Colonic mucosa (tissue), 4 donors: ENCODE measurements at regions not wholly inside any gene's neighbourhood (a gene's known extent, or its start where the extent isn't known, plus 50 kb on each side); places are given as distances from the start of the nearest gene placed in this dataset.

Experiments used
- DNase-seq: peaks from one replicate; pipeline ENCODE4 v3.0.0-alpha.2; 2020
- H3K27ac ChIP-seq: fragments of 200-600 bp; one replicate; pipeline ENCODE4 v1.8.0; 2021
- H3K27me3 ChIP-seq: fragments of 200-600 bp; one replicate; pipeline ENCODE4 v1.8.0; 2021
- H3K36me3 ChIP-seq: fragments of 200-600 bp; one replicate; pipeline ENCODE4 v1.8.0; 2021
- H3K4me1 ChIP-seq: fragments of 200-600 bp; one replicate; pipeline ENCODE4 v1.8.0; 2021; ENCODE audit warnings: mild to moderate bottlenecking
- H3K4me3 ChIP-seq: fragments of 200-600 bp; one replicate; pipeline ENCODE4 v1.8.0; 2021
- H3K9ac ChIP-seq, 2 donors: one replicate each; pipeline ENCODE4 v1.7.0; 2013; ENCODE audit warnings: control low read depth in 2 of 2, low read depth in 2 of 2, low read length in 2 of 2
- H3K9me3 ChIP-seq: fragments of 200-600 bp; one replicate; pipeline ENCODE4 v1.8.0; 2021
- intact Hi-C: fragments of 100-400 bp; cut with DNase I; formaldehyde crosslinking; loops from one replicate; pipeline ENCODE4 v1.14.1; 2022
- TF ChIP-seq, protein P1 (sequence below): fragments of 200-600 bp; IDR thresholded peaks from one replicate; pipeline ENCODE4 v1.8.0; 2022; ENCODE audit warnings: antibody characterized with exemption, mild to moderate bottlenecking
- donor health status: healthy.
- donor health status: DM: no; HTN: no; CAD: no.
- donor health status: DM: no; HTN: no; CAD: no.

DNA sequence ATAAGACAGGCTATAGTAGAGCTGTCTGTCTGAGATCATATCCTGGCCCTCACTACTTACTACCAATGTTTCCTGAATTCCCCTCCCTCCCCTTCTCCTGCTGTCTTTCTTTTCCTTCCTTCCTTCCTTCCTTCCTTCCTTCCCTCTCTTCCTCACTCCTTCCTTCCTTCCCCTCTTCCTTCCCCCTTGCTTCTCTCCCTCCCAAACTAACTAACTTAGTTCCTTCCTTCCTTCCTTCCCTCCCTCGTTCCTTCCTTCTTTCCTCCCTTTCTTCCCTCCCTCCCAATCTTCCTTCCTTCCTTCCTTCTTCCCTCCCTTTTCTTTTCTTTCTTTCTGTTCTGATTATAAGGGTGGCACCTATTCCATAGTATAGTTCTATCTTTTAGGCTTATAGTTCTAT lies 150.0 kb upstream of the GDNF start:
- no peak overlapping the region for H3K27ac ChIP-seq
- H3K36me3 ChIP-seq, result no peaks in the 10 kb centered on the region
- TF ChIP-seq, protein P1, sequence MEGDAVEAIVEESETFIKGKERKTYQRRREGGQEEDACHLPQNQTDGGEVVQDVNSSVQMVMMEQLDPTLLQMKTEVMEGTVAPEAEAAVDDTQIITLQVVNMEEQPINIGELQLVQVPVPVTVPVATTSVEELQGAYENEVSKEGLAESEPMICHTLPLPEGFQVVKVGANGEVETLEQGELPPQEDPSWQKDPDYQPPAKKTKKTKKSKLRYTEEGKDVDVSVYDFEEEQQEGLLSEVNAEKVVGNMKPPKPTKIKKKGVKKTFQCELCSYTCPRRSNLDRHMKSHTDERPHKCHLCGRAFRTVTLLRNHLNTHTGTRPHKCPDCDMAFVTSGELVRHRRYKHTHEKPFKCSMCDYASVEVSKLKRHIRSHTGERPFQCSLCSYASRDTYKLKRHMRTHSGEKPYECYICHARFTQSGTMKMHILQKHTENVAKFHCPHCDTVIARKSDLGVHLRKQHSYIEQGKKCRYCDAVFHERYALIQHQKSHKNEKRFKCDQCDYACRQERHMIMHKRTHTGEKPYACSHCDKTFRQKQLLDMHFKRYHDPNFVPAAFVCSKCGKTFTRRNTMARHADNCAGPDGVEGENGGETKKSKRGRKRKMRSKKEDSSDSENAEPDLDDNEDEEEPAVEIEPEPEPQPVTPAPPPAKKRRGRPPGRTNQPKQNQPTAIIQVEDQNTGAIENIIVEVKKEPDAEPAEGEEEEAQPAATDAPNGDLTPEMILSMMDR, result no peak
- no peak overlapping the region for H3K9ac ChIP-seq
- DNase-seq, result no peak
- H3K9me3 ChIP-seq, result no peaks in the 10 kb centered on the region
- H3K4me3 ChIP-seq, result no peak overlapping the region
- H3K4me1 ChIP-seq, result no peaks in the 10 kb centered on the region
- intact Hi-C loops, result no loop called here
- no peaks in the 10 kb centered on the region for H3K27me3 ChIP-seq

DNA sequence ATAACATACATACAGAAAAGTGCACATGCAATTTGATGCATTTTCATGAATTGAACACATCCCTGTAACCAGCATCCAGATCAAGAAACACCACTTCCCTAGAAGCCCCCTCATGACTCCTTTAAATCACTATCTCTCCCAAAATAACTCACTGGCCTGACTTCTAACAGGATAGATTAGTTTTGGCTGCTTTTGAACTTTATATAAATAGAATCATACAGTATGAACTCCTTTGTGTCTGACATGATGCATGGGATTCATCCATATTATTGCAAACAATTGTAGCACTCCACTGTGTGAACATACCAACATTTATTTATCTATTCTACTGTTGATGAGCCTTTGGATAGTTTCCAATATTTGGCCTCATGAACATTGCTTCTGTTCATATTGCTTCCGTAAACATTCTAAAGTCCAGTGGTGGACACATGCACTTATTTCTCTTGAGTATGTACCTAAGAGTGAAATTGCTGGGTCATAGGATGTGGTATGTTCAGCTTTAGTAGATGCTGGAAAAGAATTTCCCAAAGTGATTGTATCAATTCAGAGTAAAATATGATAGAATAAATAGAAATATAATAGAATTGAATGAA lies 148.7 kb upstream of the GDNF start:
- DNase-seq, result no peak
- intact Hi-C loops, result no loop called here
- TF ChIP-seq, protein P1, result no peak
- no peak overlapping the region for H3K4me3 ChIP-seq
- H3K27me3 ChIP-seq, result no peaks in the 10 kb centered on the region
- H3K9me3 ChIP-seq, result no peaks in the 10 kb centered on the region
- no peaks in the 10 kb centered on the region for H3K36me3 ChIP-seq
- no peak overlapping the region for H3K27ac ChIP-seq
- H3K9ac ChIP-seq, result no peak overlapping the region
- no peaks in the 10 kb centered on the region for H3K4me1 ChIP-seq

DNA sequence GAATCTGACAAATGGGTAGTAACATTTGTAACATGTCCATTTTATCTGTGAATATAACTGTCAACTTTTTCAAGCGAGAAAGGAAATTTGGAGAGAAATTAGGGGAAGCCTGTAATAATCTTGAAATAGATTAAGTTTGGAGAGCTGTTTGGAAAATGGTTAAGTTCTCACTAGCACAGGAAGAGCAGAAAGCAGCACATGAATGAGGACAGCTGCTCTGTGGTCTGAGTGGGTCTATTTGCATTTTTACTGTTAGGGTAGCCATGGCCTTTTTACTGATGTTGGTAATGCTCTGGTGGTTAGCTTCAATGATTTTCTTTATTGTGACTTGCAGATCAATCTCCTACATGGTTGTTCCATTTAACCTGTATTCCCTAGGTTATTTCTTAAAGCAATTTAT lies 144.5 kb upstream of the GDNF start:
- DNase-seq, result no peak
- H3K27ac ChIP-seq, result no peak overlapping the region
- no peaks in the 10 kb centered on the region for H3K9me3 ChIP-seq
- H3K4me3 ChIP-seq, result no peak overlapping the region
- no peaks in the 10 kb centered on the region for H3K27me3 ChIP-seq
- no peaks in the 10 kb centered on the region for H3K36me3 ChIP-seq
- intact Hi-C loops, result no loop called here
- no peaks in the 10 kb centered on the region for H3K4me1 ChIP-seq
- TF ChIP-seq, protein P1, result no peak
- no peak overlapping the region for H3K9ac ChIP-seq

DNA sequence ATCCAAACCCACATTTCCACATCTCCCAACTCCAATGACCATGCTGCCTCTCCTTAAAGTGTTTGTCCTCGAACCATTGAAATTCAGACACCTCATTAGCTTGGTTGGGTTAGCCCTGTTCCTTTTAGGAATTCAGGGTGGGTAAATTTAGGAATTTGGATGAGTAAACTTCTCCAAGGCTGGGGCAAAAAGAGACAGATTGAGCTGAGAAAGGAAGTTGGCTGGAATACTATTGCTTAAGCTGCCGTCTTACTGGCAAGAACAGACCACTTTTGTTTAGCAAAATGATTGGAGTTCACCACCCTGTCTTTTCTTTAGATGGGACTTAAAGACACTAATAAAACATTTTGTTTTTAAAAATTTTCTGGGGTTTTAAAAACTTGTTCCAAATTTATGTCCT lies 143.6 kb upstream of the GDNF start:
- Histone ChIP-seq H3K4me3 (no peak overlapping the region), H3K36me3 (no peaks in the 10 kb centered on the region), H3K27me3 (no peaks in the 10 kb centered on the region), H3K4me1 (no peaks in the 10 kb centered on the region), H3K9ac (no peak overlapping the region), H3K9me3 (no peaks in the 10 kb centered on the region), H3K27ac (no peak overlapping the region)
- intact Hi-C loops, result no loop called here
- DNase-seq, result no peak
- TF ChIP-seq, protein P1, result no peak

DNA sequence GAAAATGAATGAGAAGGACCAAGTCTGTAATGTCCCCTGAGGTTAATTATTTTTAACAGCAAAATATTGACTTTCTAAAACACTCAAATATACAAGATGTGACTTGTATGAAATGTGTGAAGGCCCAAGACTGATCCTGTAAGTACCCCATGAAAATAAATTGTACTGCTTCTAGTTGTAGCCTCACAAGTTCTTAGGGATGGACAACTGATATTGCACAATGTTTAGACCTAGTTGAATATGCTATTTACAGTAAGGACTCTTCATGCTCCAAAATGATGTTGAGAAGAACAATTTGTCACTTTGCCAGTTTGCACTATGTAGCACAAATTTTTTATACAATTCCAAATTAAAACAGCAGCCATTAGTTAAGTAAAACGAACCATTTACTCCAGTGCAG lies 139.7 kb upstream of the GDNF start:
- no peak for DNase-seq
- Histone ChIP-seq H3K9me3 (no peaks in the 10 kb centered on the region), H3K4me1 (no peaks in the 10 kb centered on the region), H3K27me3 (no peaks in the 10 kb centered on the region), H3K4me3 (no peak overlapping the region), H3K27ac (no peak overlapping the region), H3K9ac (no peak overlapping the region), H3K36me3 (no peaks in the 10 kb centered on the region)
- intact Hi-C loops, result no loop called here
- TF ChIP-seq, protein P1, result no peak
